Natural killer cell treated with Interleukin-12 subunit alpha and Interleukin-12 subunit beta and Interleukin-15 and Interleukin-18, amount 100 ng/mL, for 72 hours (primary cell): ENCODE measurements at regions not wholly inside any gene's neighbourhood (a gene's known extent, or its start where the extent isn't known, plus 50 kb on each side); places are given as distances from the start of the nearest gene placed in this dataset.

Source experiments
- ATAC-seq, 2 donors: fragments of 150-1000 bp; cut with Tn5 transposase in 1 of 2; sonication (Bioruptor Pico), chemical (Tn5 transposase) in 1 of 2; 2 replicates each; pipeline ENCODE4 v1.10.0; 2021
- DNase-seq: peaks from one replicate; pipeline ENCODE4 v3.0.0; 2022; ENCODE audit warnings: low spot score
- H3K27ac Mint-ChIP-seq, 2 donors: 1 replicate in 1 of 2; 2 replicates in 1 of 2; pipeline ENCODE4 v1.8.0; 2022; ENCODE audit warnings: mixed read lengths in 2 of 2, mild to moderate bottlenecking in 1 of 2, moderate library complexity in 1 of 2
- H3K27me3 Mint-ChIP-seq, 2 donors: 1 replicate in 1 of 2; 2 replicates in 1 of 2; pipeline ENCODE4 v1.8.0; 2022; ENCODE audit warnings: mixed read lengths in 2 of 2
- H3K36me3 Mint-ChIP-seq: one replicate; pipeline ENCODE4 v1.8.0; 2022; ENCODE audit warnings: mixed read lengths
- H3K4me1 Mint-ChIP-seq, 2 donors: 1 replicate in 1 of 2; 2 replicates in 1 of 2; pipeline ENCODE4 v1.8.0; 2022; ENCODE audit warnings: low read depth in 2 of 2, mixed read lengths in 2 of 2, mild to moderate bottlenecking in 1 of 2
- H3K4me3 Mint-ChIP-seq: one replicate; pipeline ENCODE4 v1.8.0; 2022; ENCODE audit warnings: mixed read lengths
- H3K9me3 Mint-ChIP-seq: 2 replicates; pipeline ENCODE4 v1.8.0; 2022; ENCODE audit warnings: mixed read lengths

DNA sequence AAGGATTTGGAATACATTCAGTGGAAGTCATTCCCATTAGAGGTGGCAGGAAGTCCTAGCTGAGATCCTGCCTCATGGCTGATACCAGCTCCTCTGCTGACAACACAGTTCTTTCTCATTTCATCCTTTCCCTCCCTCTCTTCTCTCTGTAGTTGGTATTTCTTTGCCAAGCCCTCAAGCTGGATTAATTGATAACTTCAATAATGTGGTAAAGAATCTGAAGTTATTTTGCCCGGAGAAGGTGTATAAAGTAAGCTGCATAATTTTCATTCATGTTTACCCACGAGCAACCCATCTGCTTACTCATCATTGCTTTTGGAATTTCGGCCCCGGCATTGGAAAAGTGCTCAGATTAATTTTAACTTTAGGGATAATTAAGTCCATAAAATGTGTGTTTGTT lies 85.2 kb upstream of the PLPP4 start:
- ATAC-seq: no peak
- Mint-ChIP-seq H3K36me3 (no peaks in the 10 kb centered on the region), H3K27ac (no peak overlapping the region), H3K4me1 (no peaks in the 10 kb centered on the region), H3K4me3 (no peak overlapping the region), H3K9me3 (no peaks in the 10 kb centered on the region), H3K27me3 (peaks cover 4 to 22% of the 10 kb centered on the region in 2 donors)
- DNase-seq: no peak

DNA sequence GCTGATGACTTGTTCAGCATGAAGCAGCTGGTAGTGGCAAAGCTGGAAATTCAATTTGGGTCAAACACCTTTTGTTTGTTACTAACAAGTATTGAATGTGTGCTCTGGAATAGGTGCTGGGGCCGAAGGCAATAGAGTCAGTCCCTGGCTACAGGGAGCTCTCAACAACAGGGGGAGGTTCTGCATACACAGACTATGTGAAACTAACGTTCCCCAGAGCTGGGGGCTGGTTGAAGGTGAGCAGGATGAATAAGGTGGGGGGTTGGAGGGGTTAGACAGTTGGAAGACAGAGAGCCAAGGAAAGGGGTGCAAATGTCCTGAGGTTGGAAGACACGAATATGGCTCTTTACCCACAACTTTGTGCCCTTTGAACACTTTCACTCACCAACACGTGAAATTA lies 84.1 kb upstream of the PLPP4 start:
- no peak overlapping the region for H3K27ac Mint-ChIP-seq
- H3K36me3 Mint-ChIP-seq: no peaks in the 10 kb centered on the region
- no peak overlapping the region for H3K4me3 Mint-ChIP-seq
- H3K9me3 Mint-ChIP-seq: no peaks in the 10 kb centered on the region
- no peak for ATAC-seq
- no peaks in the 10 kb centered on the region for H3K4me1 Mint-ChIP-seq
- no peak for DNase-seq
- H3K27me3 Mint-ChIP-seq: peaks cover 8 to 25% of the 10 kb centered on the region in 2 donors

DNA sequence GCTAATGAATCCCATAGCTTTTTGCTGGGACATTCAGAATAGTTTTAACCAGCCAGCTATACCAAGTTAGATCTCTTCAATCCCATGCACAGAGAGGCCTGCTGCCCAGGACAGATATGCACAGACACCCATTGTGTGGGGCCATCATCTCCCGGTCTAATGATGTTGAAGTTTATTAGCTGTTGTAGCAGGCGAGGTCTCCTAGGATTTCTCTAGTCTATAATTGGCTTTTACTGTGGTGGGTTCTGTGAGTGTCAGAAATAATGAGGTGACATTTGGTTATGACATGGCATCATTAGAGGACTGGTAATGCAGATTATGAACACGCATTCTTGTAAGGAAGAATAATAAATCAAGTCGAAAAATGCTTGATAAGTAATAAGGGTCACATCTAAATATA lies 81.4 kb upstream of the PLPP4 start:
- Mint-ChIP-seq H3K27me3 (peaks cover 8 to 29% of the 10 kb centered on the region in 2 donors), H3K4me1 (no peaks in the 10 kb centered on the region), H3K36me3 (no peaks in the 10 kb centered on the region), H3K4me3 (no peak overlapping the region), H3K9me3 (no peaks in the 10 kb centered on the region), H3K27ac (no peak overlapping the region)
- DNase-seq (no peak), ATAC-seq (no peak)

DNA sequence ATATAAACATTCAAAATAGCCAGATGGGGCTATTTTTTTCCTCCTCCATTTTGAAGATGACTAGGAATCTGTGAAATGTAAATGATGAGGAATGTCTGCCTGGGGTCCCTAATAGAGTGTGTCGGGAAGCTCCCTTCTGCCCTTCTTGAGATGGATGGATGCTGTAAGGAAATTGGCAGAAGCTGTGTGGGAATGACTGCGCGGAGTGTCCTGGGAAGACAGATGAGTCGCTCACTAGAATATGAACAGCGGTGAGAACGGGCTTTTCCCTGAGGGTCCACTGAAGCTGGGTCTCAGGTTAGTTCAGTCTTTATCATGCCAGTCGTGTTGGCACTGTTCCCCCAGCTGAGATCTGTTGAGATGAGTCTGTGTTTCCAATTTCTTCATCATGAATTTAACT lies 75.1 kb upstream of the PLPP4 start:
- DNase-seq (no peak), ATAC-seq (no peak)
- H3K27ac Mint-ChIP-seq: no peak overlapping the region
- H3K4me3 Mint-ChIP-seq: no peak overlapping the region
- H3K27me3 Mint-ChIP-seq: peaks cover 13 to 17% of the 10 kb centered on the region in 2 donors
- no peaks in the 10 kb centered on the region for H3K36me3 Mint-ChIP-seq
- no peaks in the 10 kb centered on the region for H3K4me1 Mint-ChIP-seq
- H3K9me3 Mint-ChIP-seq: no peaks in the 10 kb centered on the region

DNA sequence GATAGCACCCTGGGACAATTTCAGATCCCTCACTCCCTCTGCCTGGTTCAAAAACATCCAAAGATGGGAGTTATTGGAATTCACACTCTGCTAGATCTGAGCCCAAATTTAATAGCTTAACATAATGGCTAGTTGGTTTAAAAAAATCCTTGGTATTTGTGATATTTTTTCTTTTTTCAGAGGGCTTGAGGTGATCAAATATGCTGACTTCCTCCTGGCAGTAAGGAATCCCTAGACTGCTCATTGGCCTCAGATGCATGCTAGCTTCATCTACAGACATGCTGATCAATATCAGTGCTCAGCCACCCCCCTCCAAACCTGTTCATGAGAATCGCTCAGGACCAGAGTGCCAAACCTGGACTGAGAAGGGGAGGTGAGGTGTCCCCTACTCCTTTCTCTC lies 74.7 kb upstream of the PLPP4 start:
- no peak overlapping the region for H3K4me3 Mint-ChIP-seq
- no peaks in the 10 kb centered on the region for H3K9me3 Mint-ChIP-seq
- H3K4me1 Mint-ChIP-seq: no peaks in the 10 kb centered on the region
- H3K27ac Mint-ChIP-seq: no peak overlapping the region
- peaks cover 13 to 18% of the 10 kb centered on the region in 2 donors for H3K27me3 Mint-ChIP-seq
- ATAC-seq (no peak), DNase-seq (no peak)
- no peaks in the 10 kb centered on the region for H3K36me3 Mint-ChIP-seq

- H3K27me3 Mint-ChIP-seq: peaks cover 12 to 19% of the 10 kb centered on the region in 2 donors
- H3K4me3 Mint-ChIP-seq: no peak overlapping the region
- H3K9me3 Mint-ChIP-seq: no peaks in the 10 kb centered on the region
- no peaks in the 10 kb centered on the region for H3K36me3 Mint-ChIP-seq
- H3K4me1 Mint-ChIP-seq: no peaks in the 10 kb centered on the region
- no peak overlapping the region for H3K27ac Mint-ChIP-seq
- no peak for ATAC-seq
- DNase-seq: no peak
Measured at GRCh38 chr10:120385992-120386391, 71.0 kb upstream of the PLPP4 start.

DNA sequence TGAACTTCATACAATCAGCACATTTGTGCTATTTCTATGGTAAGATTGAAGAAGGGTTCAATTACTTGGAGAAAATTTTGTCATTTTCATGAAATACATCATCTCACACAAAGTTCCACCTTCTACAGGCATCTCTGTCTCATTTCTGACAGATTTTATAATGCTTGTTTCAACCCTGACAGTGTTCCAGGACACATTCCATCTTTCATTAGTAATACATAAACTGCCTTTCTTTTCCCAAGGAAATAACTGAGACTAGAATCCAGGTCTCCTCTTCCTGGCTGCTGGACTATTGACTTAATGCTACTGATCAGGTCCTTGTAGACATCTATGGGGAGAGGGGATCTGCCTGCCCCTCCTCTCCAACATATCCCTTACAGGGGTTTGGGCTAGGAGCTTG lies 70.1 kb upstream of the PLPP4 start:
- no peaks in the 10 kb centered on the region for H3K9me3 Mint-ChIP-seq
- no peak for ATAC-seq
- H3K27me3 Mint-ChIP-seq: peaks cover 14 to 27% of the 10 kb centered on the region in 2 donors
- no peaks in the 10 kb centered on the region for H3K36me3 Mint-ChIP-seq
- no peak overlapping the region for H3K27ac Mint-ChIP-seq
- DNase-seq: no peak
- H3K4me3 Mint-ChIP-seq: no peak overlapping the region
- H3K4me1 Mint-ChIP-seq: no peaks in the 10 kb centered on the region

DNA sequence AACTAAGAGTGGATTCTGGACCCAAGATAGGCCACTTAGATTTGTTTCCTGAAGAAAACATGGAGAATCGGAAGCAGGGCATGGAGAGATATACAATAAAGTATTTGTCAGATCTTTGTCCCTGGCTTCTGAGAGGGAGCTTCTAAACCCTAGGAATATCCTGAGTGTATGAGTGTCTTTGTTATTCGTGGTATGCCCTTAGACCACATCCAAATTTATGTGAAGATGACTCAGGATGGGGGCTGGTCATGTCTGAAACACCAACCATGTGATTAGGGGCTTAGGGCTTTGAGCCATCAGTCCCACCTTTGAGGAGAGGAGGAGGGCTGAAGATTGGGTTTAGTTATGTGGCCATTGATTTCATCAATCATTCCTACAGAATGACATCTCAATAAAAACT lies 69.7 kb upstream of the PLPP4 start:
- H3K4me3 Mint-ChIP-seq: no peak overlapping the region
- H3K4me1 Mint-ChIP-seq: no peaks in the 10 kb centered on the region
- no peak for DNase-seq
- peaks cover 15 to 27% of the 10 kb centered on the region in 2 donors for H3K27me3 Mint-ChIP-seq
- no peaks in the 10 kb centered on the region for H3K9me3 Mint-ChIP-seq
- no peaks in the 10 kb centered on the region for H3K36me3 Mint-ChIP-seq
- H3K27ac Mint-ChIP-seq: no peak overlapping the region
- ATAC-seq: no peak

DNA sequence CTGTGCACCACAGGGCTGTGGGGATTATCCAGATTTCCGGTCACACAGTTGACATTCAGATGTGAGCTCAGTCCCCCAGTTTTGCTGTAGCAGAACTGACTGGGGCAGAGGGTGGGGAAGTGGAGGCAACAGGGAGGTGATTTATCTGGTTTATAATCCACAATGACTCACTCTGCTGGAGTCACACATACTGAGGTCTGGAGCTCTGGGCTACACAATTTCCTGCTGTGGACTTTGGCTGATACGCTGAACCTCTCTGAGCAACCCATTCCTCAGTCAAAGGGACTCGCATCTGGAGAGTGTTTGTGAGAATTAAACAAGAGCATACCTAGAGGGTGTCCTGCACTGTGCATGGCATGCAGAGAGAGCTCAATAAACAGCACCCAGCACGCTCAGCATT lies 64.8 kb upstream of the PLPP4 start:
- Mint-ChIP-seq H3K4me1 (no peaks in the 10 kb centered on the region), H3K36me3 (no peaks in the 10 kb centered on the region), H3K27ac (no peak overlapping the region), H3K9me3 (no peaks in the 10 kb centered on the region), H3K27me3 (peaks cover 22 to 47% of the 10 kb centered on the region in 2 donors), H3K4me3 (no peak overlapping the region)
- no peak for DNase-seq
- ATAC-seq: peak in 1 of 2 donors; percentile 26

- Mint-ChIP-seq H3K4me3 (no peak overlapping the region), H3K4me1 (no peaks in the 10 kb centered on the region), H3K27ac (no peak overlapping the region), H3K36me3 (no peaks in the 10 kb centered on the region), H3K9me3 (no peaks in the 10 kb centered on the region), H3K27me3 (peaks cover 20 to 44% of the 10 kb centered on the region in 2 donors)
- DNase-seq (no peak), ATAC-seq (no peak)
Measured at GRCh38 chr10:120392671-120393079, 64.4 kb upstream of the PLPP4 start.

DNA sequence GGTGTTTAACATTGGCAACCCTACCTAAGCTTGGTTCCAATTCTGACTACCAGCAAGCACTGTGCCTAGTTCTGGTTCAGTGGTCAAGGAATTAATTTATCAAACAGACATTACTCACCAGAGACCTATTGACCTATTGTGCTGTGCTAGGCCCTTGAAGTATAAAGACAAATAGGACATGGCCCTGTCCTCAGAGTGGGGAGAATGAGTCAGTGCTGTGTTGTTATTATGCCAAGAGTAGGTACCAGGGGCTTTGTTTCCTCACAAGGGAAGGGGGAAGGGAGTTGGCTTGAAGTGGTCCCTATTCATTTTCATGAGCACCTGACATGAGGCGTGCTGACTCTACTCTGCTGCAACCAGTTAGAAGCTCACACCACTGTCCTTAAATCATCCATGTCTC lies 62.6 kb upstream of the PLPP4 start:
- Mint-ChIP-seq H3K4me1 (no peaks in the 10 kb centered on the region), H3K27me3 (peaks cover 25 to 44% of the 10 kb centered on the region in 2 donors), H3K36me3 (no peaks in the 10 kb centered on the region), H3K9me3 (no peaks in the 10 kb centered on the region), H3K4me3 (no peak overlapping the region), H3K27ac (no peak overlapping the region)
- DNase-seq (no peak), ATAC-seq (no peak)

- Mint-ChIP-seq H3K36me3 (no peaks in the 10 kb centered on the region), H3K27me3 (peaks cover 25 to 38% of the 10 kb centered on the region in 2 donors), H3K9me3 (no peaks in the 10 kb centered on the region), H3K4me3 (no peak overlapping the region), H3K4me1 (no peaks in the 10 kb centered on the region), H3K27ac (no peak overlapping the region)
- ATAC-seq (no peak), DNase-seq (no peak)
Measured at GRCh38 chr10:120396228-120396627, 60.8 kb upstream of the PLPP4 start.

GRCh38 chr10:120398180-120398579 lies 58.8 kb upstream of the PLPP4 start:
- H3K36me3 Mint-ChIP-seq: no peaks in the 10 kb centered on the region
- ATAC-seq (no peak), DNase-seq (no peak)
- H3K9me3 Mint-ChIP-seq: no peaks in the 10 kb centered on the region
- H3K4me1 Mint-ChIP-seq: no peaks in the 10 kb centered on the region
- H3K27me3 Mint-ChIP-seq: peaks cover 20 to 38% of the 10 kb centered on the region in 2 donors
- H3K27ac Mint-ChIP-seq: no peak overlapping the region
- H3K4me3 Mint-ChIP-seq: no peak overlapping the region

DNA sequence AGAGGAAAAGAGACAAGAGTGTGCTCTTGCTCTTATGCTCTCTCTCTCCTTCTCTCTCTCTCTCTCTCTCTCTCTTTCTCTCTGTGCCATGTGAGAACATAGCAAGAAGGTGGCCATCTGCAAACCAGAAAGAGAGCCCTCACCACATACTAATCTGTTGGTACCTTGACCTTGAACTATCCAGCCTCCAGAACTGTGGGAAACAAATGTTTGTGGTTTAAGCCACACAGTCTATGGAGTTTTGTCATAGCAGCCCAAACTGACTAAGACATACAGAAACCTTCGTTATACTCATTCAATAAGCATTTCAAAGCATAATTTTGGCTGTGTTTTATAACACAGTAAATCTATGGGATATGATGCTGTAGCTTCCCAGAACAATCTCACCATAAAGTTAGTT lies 56.4 kb upstream of the PLPP4 start:
- Mint-ChIP-seq H3K27me3 (peaks cover 14 to 31% of the 10 kb centered on the region in 2 donors), H3K27ac (no peak overlapping the region), H3K9me3 (no peaks in the 10 kb centered on the region), H3K4me3 (no peak overlapping the region), H3K4me1 (no peaks in the 10 kb centered on the region), H3K36me3 (no peaks in the 10 kb centered on the region)
- no peak for ATAC-seq
- DNase-seq: no peak

GRCh38 chr10:120402147-120402766 lies 54.8 kb upstream of the PLPP4 start:
- H3K36me3 Mint-ChIP-seq: no peaks in the 10 kb centered on the region
- H3K27me3 Mint-ChIP-seq: peaks cover 15 to 25% of the 10 kb centered on the region in 2 donors
- H3K4me1 Mint-ChIP-seq: no peaks in the 10 kb centered on the region
- no peak for DNase-seq
- no peak overlapping the region for H3K4me3 Mint-ChIP-seq
- no peak overlapping the region for H3K27ac Mint-ChIP-seq
- no peak for ATAC-seq
- no peaks in the 10 kb centered on the region for H3K9me3 Mint-ChIP-seq
